ENCODE measurements at regions not wholly inside any gene's neighbourhood (a gene's known extent, or its start where the extent isn't known, plus 50 kb on each side); places are given as distances from the start of the nearest gene placed in this dataset.

GRCh38 chr20:12201289-12201991 lies 283.7 kb downstream of the BTBD3 start:
- intact Hi-C loops (cut with DNase I): no loop called here
- no peak for DNase-seq (ENCODE audit: extremely low spot score in 2 of 2)
- Histone ChIP-seq H3K27me3 (no peaks in the 10 kb centered on the region), H3K36me3 (no peaks in the 10 kb centered on the region), H3K27ac (no peak overlapping the region), H3K4me1 (no peaks in the 10 kb centered on the region), H3K4me3 (no peak overlapping the region), H3K9me3 (no peaks in the 10 kb centered on the region)
- TF ChIP-seq POLR2AphosphoS5 (IDR thresholded peaks at IDR 0.05; ENCODE audit: insufficient read depth in 1 of 2, low read depth in 1 of 2) (no peak), CTCF (IDR thresholded peaks at IDR 0.05) (no peak), POLR2A (IDR thresholded peaks at IDR 0.05) (no peak)

DNA sequence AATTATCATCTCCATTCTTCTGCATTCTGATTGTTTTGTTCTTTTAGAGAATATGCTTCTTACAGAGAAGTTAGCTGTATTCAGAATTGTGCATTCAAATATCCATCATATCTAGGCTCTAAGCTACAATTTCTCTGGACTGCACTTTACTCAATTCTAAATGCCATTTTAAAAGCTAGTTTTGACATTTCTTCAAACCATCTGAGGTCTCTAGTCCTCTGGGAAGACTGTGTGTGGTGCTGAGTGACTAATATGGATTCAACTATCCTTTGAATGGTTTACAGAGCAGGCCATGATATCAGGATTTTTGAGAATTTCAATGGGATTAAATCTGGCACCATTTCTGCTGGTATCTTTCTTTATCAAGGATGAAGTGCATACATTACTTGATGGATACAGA lies 285.7 kb downstream of the BTBD3 start:
- no peak for TF ChIP-seq POLR2A (IDR thresholded peaks at IDR 0.05)
- TF ChIP-seq CTCF (IDR thresholded peaks at IDR 0.05): no peak
- TF ChIP-seq POLR2AphosphoS5 (IDR thresholded peaks at IDR 0.05; ENCODE audit: insufficient read depth in 1 of 2, low read depth in 1 of 2): no peak
- Histone ChIP-seq H3K27me3 (no peaks in the 10 kb centered on the region), H3K4me1 (no peaks in the 10 kb centered on the region), H3K27ac (no peak overlapping the region), H3K9me3 (no peaks in the 10 kb centered on the region), H3K4me3 (no peak overlapping the region), H3K36me3 (no peaks in the 10 kb centered on the region)
- no peak for DNase-seq (ENCODE audit: extremely low spot score in 2 of 2)
- intact Hi-C loops (cut with DNase I): no loop called here

- H3K27me3 ChIP-seq: no peaks in the 10 kb centered on the region
- no peaks in the 10 kb centered on the region for H3K4me1 ChIP-seq
- H3K27ac ChIP-seq: no peak overlapping the region
- no peak overlapping the region for H3K4me3 ChIP-seq
- TF ChIP-seq CTCF (IDR thresholded peaks at IDR 0.05) (no peak), POLR2A (IDR thresholded peaks at IDR 0.05) (no peak), POLR2AphosphoS5 (IDR thresholded peaks at IDR 0.05; ENCODE audit: insufficient read depth in 1 of 2, low read depth in 1 of 2) (no peak)
- no peaks in the 10 kb centered on the region for H3K9me3 ChIP-seq
- intact Hi-C loops (cut with DNase I): no loop called here
- H3K36me3 ChIP-seq: no peaks in the 10 kb centered on the region
- no peak for DNase-seq (ENCODE audit: extremely low spot score in 2 of 2)
These were observed 286.3 kb downstream of the BTBD3 start for GRCh38 chr20:12203981-12204380.

GRCh38 chr20:12207875-12208274 lies 290.2 kb downstream of the BTBD3 start:
- Histone ChIP-seq H3K27ac (no peak overlapping the region), H3K4me1 (no peaks in the 10 kb centered on the region), H3K36me3 (no peaks in the 10 kb centered on the region), H3K4me3 (no peak overlapping the region), H3K9me3 (no peaks in the 10 kb centered on the region), H3K27me3 (no peaks in the 10 kb centered on the region)
- intact Hi-C loops (cut with DNase I): no loop called here
- TF ChIP-seq POLR2AphosphoS5 (IDR thresholded peaks at IDR 0.05; ENCODE audit: insufficient read depth in 1 of 2, low read depth in 1 of 2) (no peak), CTCF (IDR thresholded peaks at IDR 0.05) (no peak), POLR2A (IDR thresholded peaks at IDR 0.05) (no peak)
- no peak for DNase-seq (ENCODE audit: extremely low spot score in 2 of 2)

DNA sequence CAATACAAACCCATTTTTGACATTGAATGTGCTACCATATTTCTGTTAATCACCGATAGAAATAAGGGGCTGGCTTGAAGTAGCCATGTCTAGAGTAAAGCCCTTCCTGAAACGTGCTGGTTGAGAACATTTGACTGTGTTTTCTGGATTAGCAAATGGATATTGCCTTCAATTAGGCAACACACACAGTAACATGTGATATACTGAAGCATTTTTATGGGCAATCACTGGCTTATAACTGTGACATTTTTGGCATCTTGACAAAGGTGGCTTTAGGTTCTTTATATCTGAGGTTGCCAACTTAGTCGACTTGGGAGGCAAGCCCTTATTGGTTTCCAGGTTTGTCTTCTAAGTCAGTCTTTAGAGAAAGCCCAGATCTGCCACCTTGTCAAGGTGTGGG lies 292.9 kb downstream of the BTBD3 start:
- TF ChIP-seq CTCF (IDR thresholded peaks at IDR 0.05): no peak
- TF ChIP-seq POLR2A (IDR thresholded peaks at IDR 0.05): no peak
- no peak for TF ChIP-seq POLR2AphosphoS5 (IDR thresholded peaks at IDR 0.05; ENCODE audit: insufficient read depth in 1 of 2, low read depth in 1 of 2)
- Histone ChIP-seq H3K27me3 (no peaks in the 10 kb centered on the region), H3K4me3 (no peak overlapping the region), H3K27ac (no peak overlapping the region), H3K9me3 (no peaks in the 10 kb centered on the region), H3K36me3 (no peaks in the 10 kb centered on the region), H3K4me1 (no peaks in the 10 kb centered on the region)
- no peak for DNase-seq (ENCODE audit: extremely low spot score in 2 of 2)
- intact Hi-C loops (cut with DNase I): no loop called here

Data from vagina (tissue), 2 donors.